Naive thymus-derived CD4-positive, alpha-beta T cell (primary cell): ENCODE measurements at regions not wholly inside any gene's neighbourhood (a gene's known extent, or its start where the extent isn't known, plus 50 kb on each side); places are given as distances from the start of the nearest gene placed in this dataset.

Experiments
- ATAC-seq: fragments of 150-1000 bp; cut with Tn5 transposase; 2 replicates; pipeline ENCODE4 v1.10.0; 2021; ENCODE audit warnings: mild to moderate bottlenecking, moderate library complexity
- CTCF ChIA-PET: fragments of 350-600 bp; sonication (Branson Sonifier 250); formaldehyde crosslinking; loops from one replicate; lab custom pipeline; 2021; ENCODE audit warnings: antibody characterized with exemption; lab: Charles Lee
- POLR2A ChIA-PET: fragments of 350-600 bp; sonication (Branson Sonifier 250); formaldehyde crosslinking; loops from one replicate; lab custom pipeline; 2021; ENCODE audit warnings: antibody characterized with exemption, inconsistent platforms; lab: Charles Lee
- DNase-seq, 9 donors: peaks; one replicate each; pipeline versions ENCODE4 v3.0.0 to v3.0.0-alpha.2; 2020 to 2022; ENCODE audit warnings: mixed read lengths in 1 of 9
- H3K27ac ChIP-seq: one replicate; pipeline ENCODE4 v1.7.0; 2013; ENCODE audit warnings: mild to moderate bottlenecking, low read depth, low read length, moderate library complexity
- H3K27me3 ChIP-seq, 2 donors: one replicate each; pipeline ENCODE4 v1.7.0; 2013; ENCODE audit warnings: low read length in 2 of 2, mild to moderate bottlenecking in 2 of 2, moderate library complexity in 2 of 2; ENCODE audit not compliant: control insufficient read depth in 2 of 2, insufficient read depth in 2 of 2
- H3K36me3 ChIP-seq, 3 experiments: 1 replicate in 2 of 3; 2 replicates in 1 of 3; pipeline ENCODE4 v1.7.0; 2013; ENCODE audit warnings: low read length in 3 of 3, mild to moderate bottlenecking in 3 of 3, moderate library complexity in 1 of 3; ENCODE audit not compliant: insufficient read depth in 3 of 3, control insufficient read depth in 2 of 3
- H3K4me1 ChIP-seq, 2 donors: one replicate each; pipeline ENCODE4 v1.7.0; 2013; ENCODE audit warnings: low read length in 2 of 2, mild to moderate bottlenecking in 2 of 2, moderate library complexity in 1 of 2; ENCODE audit not compliant: control insufficient read depth in 2 of 2, insufficient read depth in 2 of 2
- H3K4me3 ChIP-seq: 2 replicates; pipeline ENCODE4 v1.7.0; 2013; ENCODE audit warnings: mild to moderate bottlenecking, low read length
- H3K9me3 ChIP-seq, 3 experiments: 1 replicate in 2 of 3; 2 replicates in 1 of 3; pipeline ENCODE4 v1.7.0; 2013; ENCODE audit warnings: low read length in 3 of 3; ENCODE audit not compliant: control insufficient read depth in 2 of 3
- H3K27ac Mint-ChIP-seq, 9 donors: one replicate each; pipeline ENCODE4 v1.8.0; 2020 to 2022; ENCODE audit warnings: mixed read lengths in 9 of 9, mild to moderate bottlenecking in 8 of 9, moderate library complexity in 5 of 9, inconsistent platforms in 2 of 9
- H3K27me3 Mint-ChIP-seq, 5 donors: one replicate each; pipeline ENCODE4 v1.8.0; 2021 to 2022; ENCODE audit warnings: mixed read lengths in 5 of 5, mild to moderate bottlenecking in 1 of 5
- H3K36me3 Mint-ChIP-seq, 5 donors: one replicate each; pipeline ENCODE4 v1.8.0; 2020 to 2022; ENCODE audit warnings: mixed read lengths in 5 of 5, mild to moderate bottlenecking in 3 of 5, inconsistent platforms in 1 of 5
- H3K4me1 Mint-ChIP-seq, 7 donors: one replicate each; pipeline ENCODE4 v1.8.0; 2020 to 2022; ENCODE audit warnings: mixed read lengths in 7 of 7, mild to moderate bottlenecking in 3 of 7, inconsistent platforms in 1 of 7
- H3K4me3 Mint-ChIP-seq, 10 donors: one replicate each; pipeline ENCODE4 v1.8.0; 2020 to 2022; ENCODE audit warnings: mild to moderate bottlenecking in 10 of 10, mixed read lengths in 10 of 10, moderate library complexity in 6 of 10, inconsistent platforms in 2 of 10
- H3K9me3 Mint-ChIP-seq, 11 donors: one replicate each; pipeline ENCODE4 v1.8.0; 2020 to 2022; ENCODE audit warnings: mixed read lengths in 11 of 11, mild to moderate bottlenecking in 4 of 11, inconsistent platforms in 1 of 11, moderate library complexity in 1 of 11
- intact Hi-C, 2 donors: fragments of 100-400 bp; cut with micrococcal nuclease; formaldehyde crosslinking; loops; one replicate each; pipeline ENCODE4 v1.15.1; 2023

DNA sequence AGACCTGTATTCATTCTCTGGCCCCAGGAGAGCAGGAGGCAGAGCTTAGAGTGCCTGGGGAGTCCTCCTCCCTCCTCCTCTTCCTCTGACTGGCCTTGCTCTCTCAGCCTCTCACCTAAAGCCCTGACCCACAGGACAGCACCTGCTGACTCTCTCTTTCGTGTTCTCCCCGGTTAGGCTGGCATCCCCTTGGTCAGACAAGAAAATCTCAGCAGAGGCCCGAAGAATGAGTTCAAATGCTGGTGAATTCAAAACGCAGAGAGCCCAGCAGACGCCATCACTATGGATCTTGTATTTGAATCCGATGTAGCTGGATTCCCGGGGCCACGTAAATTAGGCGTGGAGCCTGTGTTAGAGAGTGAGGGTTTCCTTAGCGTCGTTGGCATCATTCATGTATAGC is 255.3 kb downstream of the KLF6 start:
- Mint-ChIP-seq H3K27ac (peak overlapping the region in 1 of 9 donors; percentile 42), H3K36me3 (peaks cover 0 to 6% (median 0%) of the 10 kb centered on the region in 5 donors), H3K27me3 (peaks cover 0 to 21% (median 2%) of the 10 kb centered on the region in 5 donors), H3K4me1 (peaks cover 0 to 3% (median 0%) of the 10 kb centered on the region in 7 donors), H3K9me3 (peaks cover 0 to 5% (median 0%) of the 10 kb centered on the region in 11 donors), H3K4me3 (no peak overlapping the region)
- ChIA-PET POLR2A (no interaction called here), CTCF (no interaction called here)
- ATAC-seq (no peak), DNase-seq (no peak)
- intact Hi-C loops: no loop called here
- no peak overlapping the region for H3K4me3 ChIP-seq
- no peaks in the 10 kb centered on the region for H3K9me3 ChIP-seq
- H3K4me1 ChIP-seq: no peaks in the 10 kb centered on the region
- no peaks in the 10 kb centered on the region for H3K36me3 ChIP-seq
- no peaks in the 10 kb centered on the region for H3K27me3 ChIP-seq
- H3K27ac ChIP-seq: no peak overlapping the region

GRCh38 chr10:3528823-3529403 is 256.1 kb downstream of the KLF6 start:
- CTCF ChIA-PET: no interaction called here
- no peaks in the 10 kb centered on the region for H3K4me1 ChIP-seq

GRCh38 chr10:3528271-3528670 is 256.7 kb downstream of the KLF6 start:
- H3K9me3 ChIP-seq: no peaks in the 10 kb centered on the region
- peaks cover 0 to 20% (median 0%) of the 10 kb centered on the region in 5 donors for H3K27me3 Mint-ChIP-seq
- H3K27me3 ChIP-seq: no peaks in the 10 kb centered on the region
- CTCF ChIA-PET: no interaction called here
- peaks cover 0 to 6% (median 0%) of the 10 kb centered on the region in 5 donors for H3K36me3 Mint-ChIP-seq
- no peaks in the 10 kb centered on the region for H3K4me1 Mint-ChIP-seq
- no peak overlapping the region for H3K27ac Mint-ChIP-seq
- POLR2A ChIA-PET: interaction anchor here (0.5 kb wide), 1 partner anchor 449 kb away, joined by 3 read pairs; no protein-coding TSS in a partner anchor
- ATAC-seq: no peak
- H3K4me1 ChIP-seq: no peaks in the 10 kb centered on the region
- intact Hi-C loops: no loop called here
- no peak overlapping the region for H3K4me3 Mint-ChIP-seq
- no peak overlapping the region for H3K4me3 ChIP-seq
- H3K9me3 Mint-ChIP-seq: peaks cover 0 to 6% (median 0%) of the 10 kb centered on the region in 11 donors
- no peak for DNase-seq
- H3K27ac ChIP-seq: no peak overlapping the region
- H3K36me3 ChIP-seq: no peaks in the 10 kb centered on the region

More at GRCh38 chr10:3528823-3529403, 256.1 kb downstream of the KLF6 start:
- intact Hi-C loops: no loop called here
- POLR2A ChIA-PET: no interaction called here
- no peaks in the 10 kb centered on the region for H3K36me3 ChIP-seq
- no peak overlapping the region for H3K4me3 Mint-ChIP-seq
- H3K27ac Mint-ChIP-seq: no peak overlapping the region
- peaks cover 0 to 2% (median 0%) of the 10 kb centered on the region in 7 donors for H3K4me1 Mint-ChIP-seq
- peaks cover 0 to 6% (median 0%) of the 10 kb centered on the region in 5 donors for H3K36me3 Mint-ChIP-seq
- H3K27me3 ChIP-seq: no peaks in the 10 kb centered on the region
- H3K9me3 Mint-ChIP-seq: peaks cover 0 to 5% (median 0%) of the 10 kb centered on the region in 11 donors
- no peaks in the 10 kb centered on the region for H3K9me3 ChIP-seq
- H3K4me3 ChIP-seq: no peak overlapping the region
- H3K27ac ChIP-seq: no peak overlapping the region
- DNase-seq: no peak
- H3K27me3 Mint-ChIP-seq: peaks cover 0 to 22% (median under 1%) of the 10 kb centered on the region in 5 donors
- ATAC-seq: no peak

DNA sequence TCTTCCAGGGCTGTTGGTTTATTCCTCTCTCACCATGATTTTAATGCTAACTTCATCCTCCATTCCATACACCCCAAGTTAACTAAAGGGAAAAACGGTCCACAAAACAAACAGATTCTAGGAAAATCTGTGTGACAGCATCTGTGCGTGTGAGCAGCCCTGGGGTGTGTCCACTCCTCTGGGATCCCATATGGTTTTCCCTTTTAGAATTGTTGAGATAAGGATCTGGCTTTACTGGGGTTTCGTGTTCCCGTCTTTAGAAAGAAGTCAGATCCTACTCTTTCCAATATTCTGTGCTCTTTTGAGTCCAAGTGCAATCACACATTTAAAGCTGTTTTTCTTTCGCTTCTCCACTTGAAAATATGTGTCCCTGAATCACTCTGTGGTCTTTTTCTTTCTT is 257.1 kb downstream of the KLF6 start:
- H3K9me3 Mint-ChIP-seq: peaks cover 0 to 7% (median 0%) of the 10 kb centered on the region in 11 donors

DNA sequence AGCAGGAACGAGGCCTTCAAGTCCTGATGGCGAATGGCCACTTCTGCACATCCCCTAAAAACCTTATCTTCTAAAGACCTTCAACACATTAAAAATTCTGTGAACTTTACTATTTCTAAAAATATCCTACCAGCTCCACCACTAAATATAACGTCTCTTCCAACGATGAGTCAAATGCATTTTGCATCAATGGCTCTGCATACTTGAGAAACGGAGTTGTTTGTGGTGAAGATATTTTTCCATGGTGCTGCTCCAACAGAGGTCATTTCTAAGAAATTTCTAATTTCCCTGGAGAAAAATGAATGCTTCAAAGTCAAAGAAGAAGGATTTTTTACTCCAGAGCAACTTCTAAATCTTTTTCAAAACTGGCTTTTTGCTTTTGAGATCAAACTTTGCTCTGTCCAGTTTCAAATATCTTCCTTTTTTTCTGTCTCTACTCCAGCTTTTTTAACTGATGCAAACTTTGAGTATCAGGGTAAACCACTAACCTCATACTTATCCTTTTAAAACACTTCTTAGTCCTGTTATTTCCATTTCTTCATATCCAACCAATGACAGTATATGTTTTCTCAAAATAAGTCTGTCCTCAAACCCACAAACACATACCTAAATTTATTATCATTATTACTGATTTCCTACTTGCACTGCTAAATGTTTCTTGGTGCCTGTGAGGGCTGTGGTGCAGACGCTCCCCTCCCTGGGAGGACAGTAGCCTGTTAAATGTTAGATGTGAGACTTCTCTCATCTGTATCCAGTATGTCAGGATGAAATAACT is 258.1 kb downstream of the KLF6 start:
- ATAC-seq (no peak), DNase-seq (no peak)
- CTCF ChIA-PET: interaction anchor here (0.7 kb wide), 1 partner anchor 513 kb away, joined by 3 read pairs; no protein-coding TSS in a partner anchor
- Mint-ChIP-seq H3K4me1 (no peaks in the 10 kb centered on the region), H3K4me3 (no peak overlapping the region), H3K9me3 (peaks cover 0 to 10% (median 0%) of the 10 kb centered on the region in 11 donors), H3K36me3 (peaks cover 0 to 6% (median 0%) of the 10 kb centered on the region in 5 donors), H3K27me3 (peaks cover 0 to 23% (median 0%) of the 10 kb centered on the region in 5 donors), H3K27ac (peak overlapping the region in 1 of 9 donors; percentile 13)
- no peaks in the 10 kb centered on the region for H3K9me3 ChIP-seq
- H3K4me1 ChIP-seq: no peaks in the 10 kb centered on the region
- no peaks in the 10 kb centered on the region for H3K36me3 ChIP-seq
- no peaks in the 10 kb centered on the region for H3K27me3 ChIP-seq
- intact Hi-C loops: no loop called here
- POLR2A ChIA-PET: interaction anchor here (0.6 kb wide), 1 partner anchor 47 kb away, joined by 3 read pairs; no protein-coding TSS in a partner anchor
- no peak overlapping the region for H3K4me3 ChIP-seq
- H3K27ac ChIP-seq: no peak overlapping the region

More for the DNA sequence above, 257.1 kb downstream of the KLF6 start:
- ChIA-PET POLR2A (interaction anchor here (0.5 kb wide), 1 partner anchor 449 kb away, joined by 3 read pairs; no protein-coding TSS in a partner anchor), CTCF (no interaction called here)
- no peak overlapping the region for H3K27ac Mint-ChIP-seq
- Histone ChIP-seq H3K4me3 (no peak overlapping the region), H3K27me3 (no peaks in the 10 kb centered on the region), H3K9me3 (no peaks in the 10 kb centered on the region), H3K36me3 (no peaks in the 10 kb centered on the region), H3K27ac (no peak overlapping the region), H3K4me1 (no peaks in the 10 kb centered on the region)
- no peak overlapping the region for H3K4me3 Mint-ChIP-seq
- ATAC-seq (no peak), DNase-seq (no peak)
- peaks cover 0 to 20% (median 0%) of the 10 kb centered on the region in 5 donors for H3K27me3 Mint-ChIP-seq
- H3K36me3 Mint-ChIP-seq: peaks cover 0 to 6% (median 0%) of the 10 kb centered on the region in 5 donors
- intact Hi-C loops: no loop called here
- H3K4me1 Mint-ChIP-seq: no peaks in the 10 kb centered on the region

- no peak overlapping the region for H3K27ac Mint-ChIP-seq
- intact Hi-C loops: no loop called here
- H3K4me3 Mint-ChIP-seq: no peak overlapping the region
- no peak for DNase-seq
- peaks cover 0 to 10% (median 0%) of the 10 kb centered on the region in 11 donors for H3K9me3 Mint-ChIP-seq
- peaks cover 0 to 23% (median 0%) of the 10 kb centered on the region in 5 donors for H3K27me3 Mint-ChIP-seq
- Histone ChIP-seq H3K27me3 (no peaks in the 10 kb centered on the region), H3K36me3 (no peaks in the 10 kb centered on the region), H3K9me3 (no peaks in the 10 kb centered on the region), H3K27ac (no peak overlapping the region), H3K4me1 (no peaks in the 10 kb centered on the region), H3K4me3 (no peak overlapping the region)
- ChIA-PET CTCF (no interaction called here), POLR2A (interaction anchor here (0.6 kb wide), 1 partner anchor 48 kb away, joined by 3 read pairs; no protein-coding TSS in a partner anchor)
- peaks cover 0 to 6% (median 0%) of the 10 kb centered on the region in 5 donors for H3K36me3 Mint-ChIP-seq
- H3K4me1 Mint-ChIP-seq: no peaks in the 10 kb centered on the region
- ATAC-seq: no peak
Measured at GRCh38 chr10:3525832-3526449, 259.1 kb downstream of the KLF6 start.
